ENCODE measurements at regions not wholly inside any gene's neighbourhood (a gene's known extent, or its start where the extent isn't known, plus 50 kb on each side); places are given as distances from the start of the nearest gene placed in this dataset.

GRCh38 chr11:123299721-123300120 is 104.7 kb upstream of the CLMP start:
- Histone ChIP-seq H3K4me3 (ENCODE audit: low read length) (no peak overlapping the region), H3K9me2 (ENCODE audit: insufficient read depth, low read length) (no peaks in the 10 kb centered on the region), H3K27me3 (ENCODE audit: insufficient read depth, low read depth, low read length) (peaks cover 27% of the 10 kb centered on the region), H4K20me1 (ENCODE audit: insufficient read depth) (no peaks in the 10 kb centered on the region), H3K9me3 (ENCODE audit: low read length) (no peaks in the 10 kb centered on the region), H3F3A (ENCODE audit: insufficient read depth, low read length, poor library complexity, severe bottlenecking) (no peaks in the 10 kb centered on the region), H3K36me3 (ENCODE audit: insufficient read depth, low read length) (no peaks in the 10 kb centered on the region), H3K9ac (ENCODE audit: low read length) (no peak overlapping the region), H3K27ac (ENCODE audit: low read length) (no peak overlapping the region), H3K4me2 (ENCODE audit: low read length) (no peak overlapping the region), H3K79me2 (replicated peaks; ENCODE audit: insufficient read depth, low read length) (no peaks in the 10 kb centered on the region), H2AFZ (ENCODE audit: low read depth, low read length) (no peak overlapping the region)
- TF ChIP-seq TAF1 (IDR thresholded peaks at IDR 0.05; ENCODE audit: low read depth) (no peak), POLR2AphosphoS5 (IDR thresholded peaks at IDR 0.05) (no peak), MXI1 (conservative IDR thresholded peaks at IDR 0.05; ENCODE audit: poor library complexity, severe bottlenecking) (no peak), EZH2 (IDR thresholded peaks at IDR 0.05; ENCODE audit: borderline replicate concordance, insufficient read depth, low read length, poor library complexity, severe bottlenecking) (no peak), EP300 (conservative IDR thresholded peaks at IDR 0.05; ENCODE audit: poor library complexity, severe bottlenecking) (no peak), RAD21 (conservative IDR thresholded peaks at IDR 0.05) (no peak)
- TF ChIP-seq, protein P1, sequence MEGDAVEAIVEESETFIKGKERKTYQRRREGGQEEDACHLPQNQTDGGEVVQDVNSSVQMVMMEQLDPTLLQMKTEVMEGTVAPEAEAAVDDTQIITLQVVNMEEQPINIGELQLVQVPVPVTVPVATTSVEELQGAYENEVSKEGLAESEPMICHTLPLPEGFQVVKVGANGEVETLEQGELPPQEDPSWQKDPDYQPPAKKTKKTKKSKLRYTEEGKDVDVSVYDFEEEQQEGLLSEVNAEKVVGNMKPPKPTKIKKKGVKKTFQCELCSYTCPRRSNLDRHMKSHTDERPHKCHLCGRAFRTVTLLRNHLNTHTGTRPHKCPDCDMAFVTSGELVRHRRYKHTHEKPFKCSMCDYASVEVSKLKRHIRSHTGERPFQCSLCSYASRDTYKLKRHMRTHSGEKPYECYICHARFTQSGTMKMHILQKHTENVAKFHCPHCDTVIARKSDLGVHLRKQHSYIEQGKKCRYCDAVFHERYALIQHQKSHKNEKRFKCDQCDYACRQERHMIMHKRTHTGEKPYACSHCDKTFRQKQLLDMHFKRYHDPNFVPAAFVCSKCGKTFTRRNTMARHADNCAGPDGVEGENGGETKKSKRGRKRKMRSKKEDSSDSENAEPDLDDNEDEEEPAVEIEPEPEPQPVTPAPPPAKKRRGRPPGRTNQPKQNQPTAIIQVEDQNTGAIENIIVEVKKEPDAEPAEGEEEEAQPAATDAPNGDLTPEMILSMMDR (IDR thresholded peaks at IDR 0.05; ENCODE audit: poor library complexity, severe bottlenecking): no peak

- Histone ChIP-seq H3K4me3 (ENCODE audit: low read length) (no peak overlapping the region), H2AFZ (ENCODE audit: low read depth, low read length) (no peak overlapping the region), H3K9me3 (ENCODE audit: low read length) (no peaks in the 10 kb centered on the region), H3K9me2 (ENCODE audit: insufficient read depth, low read length) (no peaks in the 10 kb centered on the region), H3K79me2 (replicated peaks; ENCODE audit: insufficient read depth, low read length) (no peaks in the 10 kb centered on the region), H3F3A (ENCODE audit: insufficient read depth, low read length, poor library complexity, severe bottlenecking) (no peaks in the 10 kb centered on the region), H3K4me2 (ENCODE audit: low read length) (no peak overlapping the region), H3K9ac (ENCODE audit: low read length) (no peak overlapping the region), H3K36me3 (ENCODE audit: insufficient read depth, low read length) (no peaks in the 10 kb centered on the region), H3K27me3 (ENCODE audit: insufficient read depth, low read depth, low read length) (peaks cover 27% of the 10 kb centered on the region), H3K27ac (ENCODE audit: low read length) (no peak overlapping the region), H4K20me1 (ENCODE audit: insufficient read depth) (no peaks in the 10 kb centered on the region)
- TF ChIP-seq, protein P2, sequence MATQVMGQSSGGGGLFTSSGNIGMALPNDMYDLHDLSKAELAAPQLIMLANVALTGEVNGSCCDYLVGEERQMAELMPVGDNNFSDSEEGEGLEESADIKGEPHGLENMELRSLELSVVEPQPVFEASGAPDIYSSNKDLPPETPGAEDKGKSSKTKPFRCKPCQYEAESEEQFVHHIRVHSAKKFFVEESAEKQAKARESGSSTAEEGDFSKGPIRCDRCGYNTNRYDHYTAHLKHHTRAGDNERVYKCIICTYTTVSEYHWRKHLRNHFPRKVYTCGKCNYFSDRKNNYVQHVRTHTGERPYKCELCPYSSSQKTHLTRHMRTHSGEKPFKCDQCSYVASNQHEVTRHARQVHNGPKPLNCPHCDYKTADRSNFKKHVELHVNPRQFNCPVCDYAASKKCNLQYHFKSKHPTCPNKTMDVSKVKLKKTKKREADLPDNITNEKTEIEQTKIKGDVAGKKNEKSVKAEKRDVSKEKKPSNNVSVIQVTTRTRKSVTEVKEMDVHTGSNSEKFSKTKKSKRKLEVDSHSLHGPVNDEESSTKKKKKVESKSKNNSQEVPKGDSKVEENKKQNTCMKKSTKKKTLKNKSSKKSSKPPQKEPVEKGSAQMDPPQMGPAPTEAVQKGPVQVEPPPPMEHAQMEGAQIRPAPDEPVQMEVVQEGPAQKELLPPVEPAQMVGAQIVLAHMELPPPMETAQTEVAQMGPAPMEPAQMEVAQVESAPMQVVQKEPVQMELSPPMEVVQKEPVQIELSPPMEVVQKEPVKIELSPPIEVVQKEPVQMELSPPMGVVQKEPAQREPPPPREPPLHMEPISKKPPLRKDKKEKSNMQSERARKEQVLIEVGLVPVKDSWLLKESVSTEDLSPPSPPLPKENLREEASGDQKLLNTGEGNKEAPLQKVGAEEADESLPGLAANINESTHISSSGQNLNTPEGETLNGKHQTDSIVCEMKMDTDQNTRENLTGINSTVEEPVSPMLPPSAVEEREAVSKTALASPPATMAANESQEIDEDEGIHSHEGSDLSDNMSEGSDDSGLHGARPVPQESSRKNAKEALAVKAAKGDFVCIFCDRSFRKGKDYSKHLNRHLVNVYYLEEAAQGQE (IDR thresholded peaks at IDR 0.05; ENCODE audit: borderline replicate concordance): no peak
- TF ChIP-seq EP300 (conservative IDR thresholded peaks at IDR 0.05; ENCODE audit: poor library complexity, severe bottlenecking): no peak
- TF ChIP-seq MXI1 (conservative IDR thresholded peaks at IDR 0.05; ENCODE audit: poor library complexity, severe bottlenecking): no peak
- TF ChIP-seq POLR2AphosphoS5 (IDR thresholded peaks at IDR 0.05): no peak
- TF ChIP-seq, protein P1 (IDR thresholded peaks at IDR 0.05; ENCODE audit: poor library complexity, severe bottlenecking): no peak
- TF ChIP-seq EZH2 (IDR thresholded peaks at IDR 0.05; ENCODE audit: borderline replicate concordance, insufficient read depth, low read length, poor library complexity, severe bottlenecking): no peak
- no peak for TF ChIP-seq TAF1 (IDR thresholded peaks at IDR 0.05; ENCODE audit: low read depth)
- no peak for TF ChIP-seq SMC3 (conservative IDR thresholded peaks at IDR 0.05; ENCODE audit: poor library complexity)
- no peak for TF ChIP-seq RAD21 (conservative IDR thresholded peaks at IDR 0.05)
Observed at GRCh38 chr11:123298488-123299447, 103.7 kb upstream of the CLMP start.
